ENCODE measurements at regions not wholly inside any gene's neighbourhood (a gene's known extent, or its start where the extent isn't known, plus 50 kb on each side); places are given as distances from the start of the nearest gene placed in this dataset.

DNA sequence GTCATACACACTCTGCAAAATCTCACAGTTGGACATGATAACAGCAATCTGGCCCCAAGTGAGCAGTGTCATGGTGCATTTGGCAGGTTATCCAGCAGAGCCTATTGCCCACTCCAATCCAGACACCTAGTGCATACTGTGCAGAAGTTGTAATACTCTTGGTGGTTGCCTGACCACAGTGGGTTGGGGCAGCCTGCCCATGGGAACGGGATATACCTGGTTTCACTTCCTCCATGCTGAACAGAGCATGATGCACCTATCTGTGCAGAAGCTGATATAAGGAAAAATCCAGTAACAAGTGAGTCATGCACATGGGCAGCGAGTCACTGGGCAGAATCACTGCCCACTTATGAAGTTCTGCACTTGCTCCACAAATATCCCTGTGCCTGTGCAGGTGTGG lies 105.3 kb upstream of the IGSF1 start:
- Histone ChIP-seq H3K4me2 (ENCODE audit: low read length) (no peak overlapping the region), H3K27me3 (ENCODE audit: insufficient read depth, low read depth, low read length) (no peaks in the 10 kb centered on the region), H3K9me2 (ENCODE audit: insufficient read depth, low read length) (no peaks in the 10 kb centered on the region), H2AFZ (ENCODE audit: low read depth, low read length) (no peak overlapping the region), H3F3A (ENCODE audit: insufficient read depth, low read length, poor library complexity, severe bottlenecking) (no peaks in the 10 kb centered on the region), H3K9ac (ENCODE audit: low read length) (no peak overlapping the region), H4K20me1 (ENCODE audit: insufficient read depth) (no peaks in the 10 kb centered on the region), H3K79me2 (replicated peaks; ENCODE audit: insufficient read depth, low read length) (no peaks in the 10 kb centered on the region), H3K9me3 (ENCODE audit: low read length) (no peaks in the 10 kb centered on the region), H3K27ac (ENCODE audit: low read length) (no peak overlapping the region), H3K4me3 (ENCODE audit: low read length) (no peak overlapping the region), H3K36me3 (ENCODE audit: insufficient read depth, low read length) (no peaks in the 10 kb centered on the region)
- TF ChIP-seq SMC3 (conservative IDR thresholded peaks at IDR 0.05; ENCODE audit: poor library complexity): no peak
- no peak for TF ChIP-seq EZH2 (IDR thresholded peaks at IDR 0.05; ENCODE audit: borderline replicate concordance, insufficient read depth, low read length, poor library complexity, severe bottlenecking)

DNA sequence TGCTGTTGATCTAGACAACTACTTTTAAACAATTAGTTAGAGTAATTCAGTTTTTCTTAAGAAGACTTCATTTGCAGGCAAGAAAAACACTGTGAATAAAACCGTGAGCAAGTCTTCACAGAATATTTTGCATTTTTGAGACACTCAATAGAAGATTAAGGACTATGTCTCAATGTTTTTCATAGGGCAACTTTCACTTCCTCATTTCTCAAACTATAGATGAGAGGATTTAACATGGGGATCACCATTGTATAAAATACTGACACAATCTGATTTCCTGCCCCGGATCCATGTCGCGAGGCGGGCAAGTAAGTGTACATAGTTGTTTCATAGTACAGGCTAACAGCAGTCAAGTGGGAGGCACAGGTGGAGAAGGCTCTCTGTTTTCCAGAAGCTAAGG lies 108.8 kb upstream of the IGSF1 start:
- Histone ChIP-seq H4K20me1 (ENCODE audit: insufficient read depth) (no peaks in the 10 kb centered on the region), H3K9me2 (ENCODE audit: insufficient read depth, low read length) (no peaks in the 10 kb centered on the region), H3K27ac (ENCODE audit: low read length) (no peak overlapping the region)

More for the DNA sequence above, 108.8 kb upstream of the IGSF1 start:
- Histone ChIP-seq H2AFZ (ENCODE audit: low read depth, low read length) (no peak overlapping the region), H3K9me3 (ENCODE audit: low read length) (no peaks in the 10 kb centered on the region), H3K9ac (ENCODE audit: low read length) (no peak overlapping the region), H3F3A (ENCODE audit: insufficient read depth, low read length, poor library complexity, severe bottlenecking) (no peaks in the 10 kb centered on the region), H3K79me2 (replicated peaks; ENCODE audit: insufficient read depth, low read length) (no peaks in the 10 kb centered on the region), H3K27me3 (ENCODE audit: insufficient read depth, low read depth, low read length) (no peaks in the 10 kb centered on the region), H3K4me3 (ENCODE audit: low read length) (no peak overlapping the region), H3K36me3 (ENCODE audit: insufficient read depth, low read length) (no peaks in the 10 kb centered on the region), H3K4me2 (ENCODE audit: low read length) (no peak overlapping the region)
- TF ChIP-seq, protein P1, sequence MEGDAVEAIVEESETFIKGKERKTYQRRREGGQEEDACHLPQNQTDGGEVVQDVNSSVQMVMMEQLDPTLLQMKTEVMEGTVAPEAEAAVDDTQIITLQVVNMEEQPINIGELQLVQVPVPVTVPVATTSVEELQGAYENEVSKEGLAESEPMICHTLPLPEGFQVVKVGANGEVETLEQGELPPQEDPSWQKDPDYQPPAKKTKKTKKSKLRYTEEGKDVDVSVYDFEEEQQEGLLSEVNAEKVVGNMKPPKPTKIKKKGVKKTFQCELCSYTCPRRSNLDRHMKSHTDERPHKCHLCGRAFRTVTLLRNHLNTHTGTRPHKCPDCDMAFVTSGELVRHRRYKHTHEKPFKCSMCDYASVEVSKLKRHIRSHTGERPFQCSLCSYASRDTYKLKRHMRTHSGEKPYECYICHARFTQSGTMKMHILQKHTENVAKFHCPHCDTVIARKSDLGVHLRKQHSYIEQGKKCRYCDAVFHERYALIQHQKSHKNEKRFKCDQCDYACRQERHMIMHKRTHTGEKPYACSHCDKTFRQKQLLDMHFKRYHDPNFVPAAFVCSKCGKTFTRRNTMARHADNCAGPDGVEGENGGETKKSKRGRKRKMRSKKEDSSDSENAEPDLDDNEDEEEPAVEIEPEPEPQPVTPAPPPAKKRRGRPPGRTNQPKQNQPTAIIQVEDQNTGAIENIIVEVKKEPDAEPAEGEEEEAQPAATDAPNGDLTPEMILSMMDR (IDR thresholded peaks at IDR 0.05; ENCODE audit: poor library complexity, severe bottlenecking): no peak
- no peak for TF ChIP-seq SMC3 (conservative IDR thresholded peaks at IDR 0.05; ENCODE audit: poor library complexity)
- no peak for TF ChIP-seq EZH2 (IDR thresholded peaks at IDR 0.05; ENCODE audit: borderline replicate concordance, insufficient read depth, low read length, poor library complexity, severe bottlenecking)
- TF ChIP-seq MXI1 (conservative IDR thresholded peaks at IDR 0.05; ENCODE audit: poor library complexity, severe bottlenecking): no peak
- TF ChIP-seq, protein P2, sequence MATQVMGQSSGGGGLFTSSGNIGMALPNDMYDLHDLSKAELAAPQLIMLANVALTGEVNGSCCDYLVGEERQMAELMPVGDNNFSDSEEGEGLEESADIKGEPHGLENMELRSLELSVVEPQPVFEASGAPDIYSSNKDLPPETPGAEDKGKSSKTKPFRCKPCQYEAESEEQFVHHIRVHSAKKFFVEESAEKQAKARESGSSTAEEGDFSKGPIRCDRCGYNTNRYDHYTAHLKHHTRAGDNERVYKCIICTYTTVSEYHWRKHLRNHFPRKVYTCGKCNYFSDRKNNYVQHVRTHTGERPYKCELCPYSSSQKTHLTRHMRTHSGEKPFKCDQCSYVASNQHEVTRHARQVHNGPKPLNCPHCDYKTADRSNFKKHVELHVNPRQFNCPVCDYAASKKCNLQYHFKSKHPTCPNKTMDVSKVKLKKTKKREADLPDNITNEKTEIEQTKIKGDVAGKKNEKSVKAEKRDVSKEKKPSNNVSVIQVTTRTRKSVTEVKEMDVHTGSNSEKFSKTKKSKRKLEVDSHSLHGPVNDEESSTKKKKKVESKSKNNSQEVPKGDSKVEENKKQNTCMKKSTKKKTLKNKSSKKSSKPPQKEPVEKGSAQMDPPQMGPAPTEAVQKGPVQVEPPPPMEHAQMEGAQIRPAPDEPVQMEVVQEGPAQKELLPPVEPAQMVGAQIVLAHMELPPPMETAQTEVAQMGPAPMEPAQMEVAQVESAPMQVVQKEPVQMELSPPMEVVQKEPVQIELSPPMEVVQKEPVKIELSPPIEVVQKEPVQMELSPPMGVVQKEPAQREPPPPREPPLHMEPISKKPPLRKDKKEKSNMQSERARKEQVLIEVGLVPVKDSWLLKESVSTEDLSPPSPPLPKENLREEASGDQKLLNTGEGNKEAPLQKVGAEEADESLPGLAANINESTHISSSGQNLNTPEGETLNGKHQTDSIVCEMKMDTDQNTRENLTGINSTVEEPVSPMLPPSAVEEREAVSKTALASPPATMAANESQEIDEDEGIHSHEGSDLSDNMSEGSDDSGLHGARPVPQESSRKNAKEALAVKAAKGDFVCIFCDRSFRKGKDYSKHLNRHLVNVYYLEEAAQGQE (IDR thresholded peaks at IDR 0.05; ENCODE audit: borderline replicate concordance): no peak
- no peak for TF ChIP-seq RAD21 (conservative IDR thresholded peaks at IDR 0.05)
- TF ChIP-seq POLR2AphosphoS5 (IDR thresholded peaks at IDR 0.05): no peak
- TF ChIP-seq TAF1 (IDR thresholded peaks at IDR 0.05; ENCODE audit: low read depth): no peak
- TF ChIP-seq EP300 (conservative IDR thresholded peaks at IDR 0.05; ENCODE audit: poor library complexity, severe bottlenecking): no peak

All from neural cell (in vitro differentiated cells).